Activated CD8-positive, alpha-beta T cell treated with anti-CD3 and anti-CD28 coated beads for 36 hours (primary cell): ENCODE measurements at regions not wholly inside any gene's neighbourhood (a gene's known extent, or its start where the extent isn't known, plus 50 kb on each side); places are given as distances from the start of the nearest gene placed in this dataset.

Experiments used
- ATAC-seq: fragments of 200-7000 bp; cut with Tn5 transposase; one replicate; pipeline ENCODE4 v1.10.0; 2021; ENCODE audit warnings: mild to moderate bottlenecking, moderate library complexity
- CTCF ChIA-PET: fragments of 350-600 bp; sonication (Branson Sonifier 250); formaldehyde crosslinking; loops from one replicate; lab custom pipeline; 2021; ENCODE audit warnings: antibody characterized with exemption; lab: Charles Lee
- POLR2A ChIA-PET: fragments of 350-600 bp; sonication (Branson Sonifier 250); formaldehyde crosslinking; loops from one replicate; lab custom pipeline; 2021; ENCODE audit warnings: antibody characterized with exemption; lab: Charles Lee
- DNase-seq: peaks from one replicate; pipeline ENCODE4 v3.0.0-alpha.2; 2020
- H3K27ac Mint-ChIP-seq: one replicate; pipeline ENCODE4 v1.8.0; 2021; ENCODE audit warnings: mild to moderate bottlenecking, mixed read lengths
- H3K27me3 Mint-ChIP-seq: one replicate; pipeline ENCODE4 v1.8.0; 2021; ENCODE audit warnings: mixed read lengths
- H3K36me3 Mint-ChIP-seq: one replicate; pipeline ENCODE4 v1.8.0; 2021; ENCODE audit warnings: low read depth, mixed read lengths
- H3K4me1 Mint-ChIP-seq: one replicate; pipeline ENCODE4 v1.8.0; 2021; ENCODE audit warnings: low read depth, mixed read lengths
- H3K4me3 Mint-ChIP-seq: one replicate; pipeline ENCODE4 v1.8.0; 2021; ENCODE audit warnings: mild to moderate bottlenecking, moderate library complexity, mixed read lengths
- H3K9me3 Mint-ChIP-seq: one replicate; pipeline ENCODE4 v1.8.0; 2021; ENCODE audit warnings: mixed read lengths
- intact Hi-C: fragments of 100-400 bp; cut with micrococcal nuclease; formaldehyde crosslinking; loops from one replicate; pipeline ENCODE4 v1.10.0; 2022
- TF ChIP-seq, protein P1 (sequence below): fragments of 200-600 bp; IDR thresholded peaks from one replicate; pipeline ENCODE4 v1.8.0; 2022; ENCODE audit warnings: antibody characterized with exemption, mild to moderate bottlenecking

DNA sequence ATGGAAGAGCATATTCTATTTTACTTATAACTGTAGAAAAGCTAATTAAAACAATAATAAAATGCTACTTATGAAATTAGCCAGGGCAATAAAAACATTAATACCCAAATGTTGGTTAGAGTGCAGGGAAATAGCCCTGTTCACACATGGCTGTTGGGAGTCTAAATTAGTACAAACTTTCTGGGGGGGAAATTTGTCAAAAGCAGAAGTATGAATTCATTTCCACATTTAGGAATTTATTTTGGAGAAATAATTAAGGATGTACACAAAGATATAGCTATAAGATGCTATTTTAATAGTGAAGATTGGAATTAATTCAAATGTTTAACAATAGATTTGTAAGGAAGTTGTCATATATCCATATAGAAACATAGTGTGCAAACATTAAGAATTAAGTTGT, 190.5 kb downstream of the SEC61B start:
- ChIA-PET POLR2A (no interaction called here), CTCF (no interaction called here)
- no peaks in the 10 kb centered on the region for H3K36me3 Mint-ChIP-seq
- ATAC-seq, result no peak
- intact Hi-C loops, result no loop called here
- TF ChIP-seq, protein P1, sequence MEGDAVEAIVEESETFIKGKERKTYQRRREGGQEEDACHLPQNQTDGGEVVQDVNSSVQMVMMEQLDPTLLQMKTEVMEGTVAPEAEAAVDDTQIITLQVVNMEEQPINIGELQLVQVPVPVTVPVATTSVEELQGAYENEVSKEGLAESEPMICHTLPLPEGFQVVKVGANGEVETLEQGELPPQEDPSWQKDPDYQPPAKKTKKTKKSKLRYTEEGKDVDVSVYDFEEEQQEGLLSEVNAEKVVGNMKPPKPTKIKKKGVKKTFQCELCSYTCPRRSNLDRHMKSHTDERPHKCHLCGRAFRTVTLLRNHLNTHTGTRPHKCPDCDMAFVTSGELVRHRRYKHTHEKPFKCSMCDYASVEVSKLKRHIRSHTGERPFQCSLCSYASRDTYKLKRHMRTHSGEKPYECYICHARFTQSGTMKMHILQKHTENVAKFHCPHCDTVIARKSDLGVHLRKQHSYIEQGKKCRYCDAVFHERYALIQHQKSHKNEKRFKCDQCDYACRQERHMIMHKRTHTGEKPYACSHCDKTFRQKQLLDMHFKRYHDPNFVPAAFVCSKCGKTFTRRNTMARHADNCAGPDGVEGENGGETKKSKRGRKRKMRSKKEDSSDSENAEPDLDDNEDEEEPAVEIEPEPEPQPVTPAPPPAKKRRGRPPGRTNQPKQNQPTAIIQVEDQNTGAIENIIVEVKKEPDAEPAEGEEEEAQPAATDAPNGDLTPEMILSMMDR, result no peak
- H3K9me3 Mint-ChIP-seq, result no peaks in the 10 kb centered on the region
- no peaks in the 10 kb centered on the region for H3K27me3 Mint-ChIP-seq
- peaks cover 5% of the 10 kb centered on the region for H3K4me1 Mint-ChIP-seq
- DNase-seq, result no peak
- H3K27ac Mint-ChIP-seq, result no peak overlapping the region
- no peak overlapping the region for H3K4me3 Mint-ChIP-seq

DNA sequence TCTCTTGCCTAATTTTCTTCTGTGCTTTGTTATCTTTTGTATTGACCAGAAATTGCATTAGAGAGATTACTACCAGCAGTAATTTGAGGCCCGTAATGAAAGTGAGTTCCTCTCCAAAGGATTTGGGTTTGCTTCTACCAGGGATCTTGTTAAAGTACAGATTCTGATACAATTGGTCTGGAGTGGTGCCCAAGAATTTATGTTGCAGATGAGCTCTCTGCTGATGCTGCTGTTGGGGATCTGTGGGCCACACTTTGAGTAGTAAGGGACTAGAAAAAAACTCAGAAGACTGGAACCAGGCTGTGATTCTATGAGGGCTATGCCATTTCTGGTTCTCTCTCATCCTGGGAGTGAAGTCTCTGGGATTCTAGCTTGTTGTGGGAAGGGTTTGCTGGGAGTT, 192.2 kb downstream of the SEC61B start:
- no peak overlapping the region for H3K4me3 Mint-ChIP-seq
- intact Hi-C loops, result no loop called here
- ChIA-PET CTCF (no interaction called here), POLR2A (no interaction called here)
- H3K36me3 Mint-ChIP-seq, result no peaks in the 10 kb centered on the region
- ATAC-seq, result no peak
- no peaks in the 10 kb centered on the region for H3K27me3 Mint-ChIP-seq
- TF ChIP-seq, protein P1, result no peak
- H3K4me1 Mint-ChIP-seq, result peaks cover 5% of the 10 kb centered on the region
- DNase-seq, result no peak
- no peak overlapping the region for H3K27ac Mint-ChIP-seq
- no peaks in the 10 kb centered on the region for H3K9me3 Mint-ChIP-seq

DNA sequence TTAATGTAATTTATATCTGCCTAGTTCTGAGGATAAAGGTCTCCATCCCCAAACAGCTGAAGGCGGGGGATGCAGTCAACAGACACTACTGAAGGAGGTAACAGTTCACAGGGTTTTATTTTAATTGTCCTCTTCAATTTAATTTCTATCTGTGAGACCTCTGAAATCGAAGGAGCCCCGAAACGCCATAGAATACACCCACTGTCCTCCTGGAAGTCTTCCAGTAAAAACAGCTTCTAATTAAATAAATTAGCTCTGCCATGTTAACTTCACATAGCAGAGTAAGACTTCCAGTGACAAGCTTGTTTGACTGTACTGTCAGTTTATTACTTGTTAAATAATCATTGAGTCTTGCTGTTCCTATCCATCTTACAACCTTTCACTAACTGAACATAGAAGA, 193.5 kb downstream of the SEC61B start:
- H3K9me3 Mint-ChIP-seq, result no peaks in the 10 kb centered on the region
- ATAC-seq (no peak), DNase-seq (no peak)
- no peaks in the 10 kb centered on the region for H3K27me3 Mint-ChIP-seq
- peaks cover 5% of the 10 kb centered on the region for H3K4me1 Mint-ChIP-seq
- intact Hi-C loops, result no loop called here
- TF ChIP-seq, protein P1, result no peak
- no peaks in the 10 kb centered on the region for H3K36me3 Mint-ChIP-seq
- ChIA-PET CTCF (no interaction called here), POLR2A (no interaction called here)
- no peak overlapping the region for H3K4me3 Mint-ChIP-seq
- H3K27ac Mint-ChIP-seq, result no peak overlapping the region

DNA sequence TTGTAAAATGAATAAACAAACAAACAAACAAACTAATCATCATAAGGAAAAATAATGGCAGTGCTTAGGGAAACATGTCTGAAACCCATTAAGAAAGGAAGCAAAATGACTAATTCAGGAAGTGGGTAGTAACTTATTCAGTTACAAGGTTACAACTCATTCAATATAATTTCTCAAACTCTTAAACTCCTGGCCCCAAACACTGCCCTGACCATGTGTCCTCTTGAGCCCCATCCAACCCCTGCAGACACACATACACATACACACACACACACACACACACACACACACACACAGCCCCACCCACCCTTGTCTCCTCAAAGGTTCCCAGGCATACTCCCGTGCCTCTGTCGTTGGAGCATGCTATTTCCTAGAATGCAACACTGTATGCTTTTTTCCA, 193.9 kb downstream of the SEC61B start:
- H3K9me3 Mint-ChIP-seq, result no peaks in the 10 kb centered on the region
- POLR2A ChIA-PET, result no interaction called here

DNA sequence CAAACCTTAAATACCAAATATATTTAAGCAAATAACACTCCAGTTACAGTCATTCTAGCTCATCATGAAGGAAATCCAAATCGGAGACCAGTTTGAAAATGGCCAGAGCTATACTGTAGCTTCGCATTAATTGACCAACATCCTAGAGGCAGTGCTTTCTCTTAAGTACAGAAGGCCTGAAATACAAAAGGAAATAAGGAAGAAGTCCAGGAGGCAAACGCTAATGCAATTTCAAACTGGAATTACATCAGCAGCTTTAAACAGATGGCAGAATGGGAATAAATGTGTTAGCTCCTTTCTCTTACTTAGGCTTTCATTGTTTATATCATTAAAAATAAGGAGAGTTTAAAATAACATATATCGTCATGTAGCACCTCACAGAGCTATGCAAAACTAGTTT, 197.0 kb downstream of the SEC61B start:
- no peak overlapping the region for H3K4me3 Mint-ChIP-seq
- no peak for ATAC-seq
- H3K9me3 Mint-ChIP-seq, result no peaks in the 10 kb centered on the region
- H3K36me3 Mint-ChIP-seq, result no peaks in the 10 kb centered on the region
- no peaks in the 10 kb centered on the region for H3K27me3 Mint-ChIP-seq
- peaks cover 5% of the 10 kb centered on the region for H3K4me1 Mint-ChIP-seq
- intact Hi-C loops, result no loop called here
- no peak for DNase-seq
- ChIA-PET POLR2A (no interaction called here), CTCF (interaction anchor here (0.9 to 1.7 kb wide), 3 partner anchors 15 to 235 kb away, joined by 3 to 6 read pairs (median 3); no protein-coding TSS in a partner anchor)
- H3K27ac Mint-ChIP-seq, result no peak overlapping the region
- TF ChIP-seq, protein P1, result no peak

More for the DNA sequence above, 193.9 kb downstream of the SEC61B start:
- DNase-seq (no peak), ATAC-seq (peak; percentile 30)
- H3K4me3 Mint-ChIP-seq, result no peak overlapping the region
- no peaks in the 10 kb centered on the region for H3K27me3 Mint-ChIP-seq
- TF ChIP-seq, protein P1, result no peak
- H3K4me1 Mint-ChIP-seq, result peaks cover 5% of the 10 kb centered on the region
- no peak overlapping the region for H3K27ac Mint-ChIP-seq
- CTCF ChIA-PET, result no interaction called here
- intact Hi-C loops, result no loop called here
- no peaks in the 10 kb centered on the region for H3K36me3 Mint-ChIP-seq
